HCT116 (cell line): ENCODE measurements at regions not wholly inside any gene's neighbourhood (a gene's known extent, or its start where the extent isn't known, plus 50 kb on each side); places are given as distances from the start of the nearest gene placed in this dataset.

Experiments
- ATAC-seq: fragments of 200-7000 bp; cut with Tn5 transposase; 2 replicates; pipeline ENCODE4 v1.9.1; 2020; ENCODE audit warnings: mild to moderate bottlenecking, moderate library complexity
- BruUV-seq: library from RNA; stranded (reverse); fragments of 400-500 nt; replicated peaks from 2 replicates; lab custom pipeline; 2021; lab: Mats Ljungman, UMichigan
- CTCF ChIA-PET: fragments of 300-600 bp; sonication (Branson Sonifier 250); formaldehyde crosslinking; loops from one replicate; lab custom pipeline; 2021; ENCODE audit warnings: antibody characterized with exemption; lab: Charles Lee
- POLR2A ChIA-PET: fragments of 300-600, 350-600 bp; sonication (Branson Sonifier 250); formaldehyde crosslinking; loops from one replicate; lab custom pipeline; 2021; ENCODE audit warnings: antibody characterized with exemption; lab: Charles Lee
- RAD21 ChIA-PET, 2 experiments: fragments of 300-600 bp; sonication (Branson Sonifier 250); formaldehyde crosslinking; loops; one replicate each; lab custom pipeline; 2023; ENCODE audit warnings: low total read pairs in 2 of 2; ENCODE audit not compliant: uncharacterized antibody in 2 of 2, unreplicated experiment in 2 of 2, low non-redundant PET in 1 of 2; lab: Charles Lee
- DNase-seq: peaks from one replicate; pipeline ENCODE4 v3.0.0-alpha.2; 2010; ENCODE audit warnings: low read depth, low spot score
- H2AFZ ChIP-seq: fragments of 200-600 bp; shearing (Covaris generic), sonication (generic); 2 replicates; pipeline ENCODE4 v1.6.1; 2017; ENCODE audit warnings: low read depth, mixed run types, mixed read lengths, antibody characterized with exemption, low read length; ENCODE audit not compliant: poor library complexity, severe bottlenecking
- H3K27ac ChIP-seq: 2 replicates; pipeline ENCODE4 v1.5.1; 2012; ENCODE audit warnings: low read depth, low read length
- H3K27me3 ChIP-seq: fragments of 200-600 bp; sonication (generic); 2 replicates; pipeline ENCODE4 v1.6.1; 2016; ENCODE audit warnings: mixed run types, low read length, mixed read lengths; ENCODE audit not compliant: insufficient read depth
- H3K36me3 ChIP-seq, 2 experiments: fragments of 200-500 bp in 1 of 2; fragments of 200-600 bp in 1 of 2; sonication (Bioruptor generic) in 1 of 2; sonication (generic) in 1 of 2; 2 replicates each; pipeline versions ENCODE4 v1.5.1 to v1.6.1; 2014 to 2016; ENCODE audit warnings: low read length in 2 of 2, inconsistent platforms in 1 of 2, mixed read lengths in 1 of 2, mixed run types in 1 of 2; ENCODE audit not compliant: insufficient read depth in 2 of 2, control insufficient read depth in 1 of 2
- H3K4me1 ChIP-seq, 2 experiments: fragments of 200-600 bp in 1 of 2; sonication (generic) in 1 of 2; 2 replicates each; pipeline versions ENCODE4 v1.5.1 to v1.6.1; 2012 to 2017; ENCODE audit warnings: low read length in 2 of 2, inconsistent platforms in 1 of 2, mild to moderate bottlenecking in 1 of 2, mixed read lengths in 1 of 2, mixed run types in 1 of 2, moderate library complexity in 1 of 2; ENCODE audit not compliant: insufficient read depth in 2 of 2, control insufficient read depth in 1 of 2
- H3K4me2 ChIP-seq: fragments of 200-600 bp; sonication (generic); 2 replicates; pipeline ENCODE4 v1.6.1; 2017; ENCODE audit warnings: mixed run types, low read length, mixed read lengths
- H3K4me3 ChIP-seq, 2 experiments: fragments of 200-600 bp in 1 of 2; sonication (generic) in 1 of 2; replicated peaks in 1 of 2; 2 replicates each; pipeline ENCODE4 v1.5.1; 2011 to 2016; ENCODE audit warnings: low read length in 2 of 2, control low read depth in 1 of 2, low read depth in 1 of 2, mild to moderate bottlenecking in 1 of 2, mixed read lengths in 1 of 2, mixed run types in 1 of 2
- H3K79me2 ChIP-seq: fragments of 200-600 bp; sonication (generic); 2 replicates; pipeline ENCODE4 v1.6.1; 2017; ENCODE audit warnings: mild to moderate bottlenecking, mixed run types, low read length, moderate library complexity, mixed read lengths; ENCODE audit not compliant: insufficient read depth
- H3K9ac ChIP-seq: fragments of 200-600 bp; sonication (generic); 2 replicates; pipeline ENCODE4 v1.6.1; 2016; ENCODE audit warnings: low read length, mixed read lengths
- H3K9me2 ChIP-seq: fragments of 200-600 bp; sonication (generic), shearing (Covaris generic); 2 replicates; pipeline ENCODE4 v1.6.1; 2017; ENCODE audit warnings: mixed run types, mild to moderate bottlenecking, moderate library complexity; ENCODE audit not compliant: insufficient read depth
- H3K9me3 ChIP-seq, 2 experiments: fragments of 200-500 bp in 1 of 2; fragments of 200-600 bp in 1 of 2; sonication (Bioruptor generic) in 1 of 2; sonication (generic) in 1 of 2; 2 replicates each; pipeline ENCODE4 v1.6.1; 2014 to 2017; ENCODE audit warnings: low read length in 2 of 2, mixed read lengths in 2 of 2, inconsistent platforms in 1 of 2, low read depth in 1 of 2, mild to moderate bottlenecking in 1 of 2, mixed run types in 1 of 2, moderate library complexity in 1 of 2; ENCODE audit not compliant: control insufficient read depth in 1 of 2, insufficient read depth in 1 of 2
- H4K20me1 ChIP-seq: fragments of 200-600 bp; sonication (generic), shearing (Covaris generic); 2 replicates; pipeline ENCODE4 v1.6.1; 2017; ENCODE audit warnings: mixed run types, mild to moderate bottlenecking, moderate library complexity; ENCODE audit not compliant: insufficient read depth
- CBX3 ChIP-seq: IDR thresholded peaks from 2 replicates; pipeline ENCODE4 v1.6.1; 2012; ENCODE audit warnings: low read depth
- CEBPB ChIP-seq: IDR thresholded peaks from 2 replicates; pipeline ENCODE4 v1.6.1; 2012; ENCODE audit warnings: low read depth
- CTCF ChIP-seq, 3 experiments: fragments of 200-600 bp in 1 of 3; sonication (generic) in 1 of 3; IDR thresholded peaks in 2 of 3; conservative IDR thresholded peaks in 1 of 3; 2 replicates each; pipeline ENCODE4 v1.5.1; 2012 to 2017; ENCODE audit warnings: low read depth in 2 of 3, low read length in 2 of 3, antibody characterized with exemption in 1 of 3, borderline replicate concordance in 1 of 3, control low read depth in 1 of 3, mild to moderate bottlenecking in 1 of 3, mixed read lengths in 1 of 3, mixed run types in 1 of 3, moderate library complexity in 1 of 3; ENCODE audit not compliant: insufficient read depth in 1 of 3
- ELF1 ChIP-seq: IDR thresholded peaks from 2 replicates; pipeline ENCODE4 v1.6.1; 2012; ENCODE audit warnings: low read depth, borderline replicate concordance
- EZH2 ChIP-seq: fragments of 200-600 bp; sonication (generic); IDR thresholded peaks from 2 replicates; pipeline ENCODE4 v1.6.1; 2017; ENCODE audit warnings: antibody characterized with exemption, mixed run types
- EZH2phosphoT487 ChIP-seq: fragments of 200-600 bp; IDR thresholded peaks from 2 replicates; pipeline ENCODE4 v1.6.1; 2018; ENCODE audit warnings: antibody characterized with exemption, borderline replicate concordance
- FOSL1 ChIP-seq: IDR thresholded peaks from 2 replicates; pipeline ENCODE4 v1.6.1; 2012; ENCODE audit warnings: low read depth
- MAX ChIP-seq: IDR thresholded peaks from 2 replicates; pipeline ENCODE4 v1.6.1; 2012
- POLR2A ChIP-seq: IDR thresholded peaks from 2 replicates; pipeline ENCODE4 v1.7.0; 2011; ENCODE audit warnings: borderline replicate concordance; ENCODE audit not compliant: insufficient read depth, insufficient read length; ENCODE audit errors: extremely low read depth
- POLR2AphosphoS5 ChIP-seq: IDR thresholded peaks from 2 replicates; pipeline ENCODE4 v1.6.1; 2011; ENCODE audit warnings: mild to moderate bottlenecking, low read depth, low read length, moderate library complexity
- RAD21 ChIP-seq: IDR thresholded peaks from 2 replicates; pipeline ENCODE4 v1.6.1; 2012; ENCODE audit warnings: low read depth, mild to moderate bottlenecking
- REST ChIP-seq: IDR thresholded peaks from 2 replicates; pipeline ENCODE4 v1.6.1; 2012; ENCODE audit warnings: low read depth
- SIN3A ChIP-seq: IDR thresholded peaks from 2 replicates; pipeline ENCODE4 v1.6.1; 2012; ENCODE audit warnings: low read depth
- SP1 ChIP-seq: IDR thresholded peaks from 2 replicates; pipeline ENCODE4 v1.6.1; 2012; ENCODE audit warnings: low read depth
- SRF ChIP-seq: IDR thresholded peaks from 2 replicates; pipeline ENCODE4 v1.6.1; 2012; ENCODE audit warnings: low read depth
- TCF7L2 ChIP-seq: IDR thresholded peaks from 2 replicates; pipeline ENCODE4 v1.7.0; 2011; ENCODE audit warnings: borderline replicate concordance, inconsistent platforms; ENCODE audit not compliant: insufficient read depth, insufficient read length; ENCODE audit errors: extremely low read depth
- YY1 ChIP-seq: IDR thresholded peaks from 2 replicates; pipeline ENCODE4 v1.6.1; 2011; ENCODE audit warnings: low read length, low read depth, moderate library complexity, mild to moderate bottlenecking; ENCODE audit not compliant: insufficient replicate concordance; ENCODE audit errors: extremely low read depth
- ZBTB33 ChIP-seq: IDR thresholded peaks from 2 replicates; pipeline ENCODE4 v1.6.1; 2011; ENCODE audit warnings: mild to moderate bottlenecking, low read length, moderate library complexity; ENCODE audit not compliant: insufficient replicate concordance; ENCODE audit errors: extremely low read depth
- ZFX ChIP-seq: fragments of 450-650 bp; IDR thresholded peaks from 2 replicates; pipeline ENCODE4 v1.6.1; 2017
- ZNF274 ChIP-seq: fragments of 200-500 bp; sonication (Bioruptor generic); IDR thresholded peaks from 2 replicates; pipeline ENCODE4 v1.6.1; 2014; ENCODE audit warnings: mild to moderate bottlenecking, low read depth, low read length, inconsistent platforms
- intact Hi-C: fragments of 100-400 bp; cut with micrococcal nuclease; formaldehyde crosslinking; loops from 2 replicates; pipeline ENCODE4 v1.10.0; 2022

GRCh38 chr20:40495956-40496355 lies 193.1 kb downstream of the MAFB start:
- no peaks in the 10 kb centered on the region for H3K9me2 ChIP-seq
- H3K27me3 ChIP-seq = no peaks in the 10 kb centered on the region
- H2AFZ ChIP-seq = no peak overlapping the region
- H3K9me3 ChIP-seq = no peaks in the 10 kb centered on the region
- peaks cover 0 to 29% of the 10 kb centered on the region in 2 experiments; a peak in 2 of 4 replicates for H3K4me1 ChIP-seq
- ATAC-seq (no peak), DNase-seq (no peak)
- no peak overlapping the region for H3K4me3 ChIP-seq
- H3K79me2 ChIP-seq = no peaks in the 10 kb centered on the region
- intact Hi-C loops = no loop called here
- no peak overlapping the region for H3K27ac ChIP-seq
- RAD21 ChIA-PET = no interaction called here
- no TSS peak for BruUV-seq
- POLR2A ChIA-PET = no interaction called here
- CTCF ChIA-PET = no interaction called here
- H3K36me3 ChIP-seq = no peaks in the 10 kb centered on the region
- no peaks in the 10 kb centered on the region for H4K20me1 ChIP-seq
- H3K4me2 ChIP-seq = no peak overlapping the region
- no peak for TF ChIP-seq ZNF274
- no peak for TF ChIP-seq SRF
- no peak for TF ChIP-seq EZH2
- no peak for TF ChIP-seq YY1
- TF ChIP-seq CBX3 = no peak
- TF ChIP-seq EZH2phosphoT487 = no peak
- TF ChIP-seq TCF7L2 = no peak
- no peak for TF ChIP-seq RAD21
- no peak for TF ChIP-seq REST
- TF ChIP-seq ELF1 = no peak
- TF ChIP-seq SIN3A = no peak
- TF ChIP-seq ZFX = no peak
- no peak for TF ChIP-seq POLR2A
- no peak for TF ChIP-seq FOSL1
- TF ChIP-seq CEBPB = no peak
- TF ChIP-seq CTCF (IDR thresholded peaks at IDR 0.05 in 2 of 3, conservative IDR thresholded peaks at IDR 0.05 in 1 of 3; ENCODE audit: borderline replicate concordance in 1 of 3, insufficient read depth in 1 of 3, low read depth in 2 of 3, low read length in 2 of 3) = no peak
- TF ChIP-seq POLR2AphosphoS5 = no peak
- TF ChIP-seq MAX = no peak
- TF ChIP-seq ZBTB33 = no peak
- no peak for TF ChIP-seq SP1
- no peak overlapping the region for H3K9ac ChIP-seq
